ENCODE measurements at regions not wholly inside any gene's neighbourhood (a gene's known extent, or its start where the extent isn't known, plus 50 kb on each side); places are given as distances from the start of the nearest gene placed in this dataset.

- in situ Hi-C loops (cut with MboI; ENCODE audit: low sequenced_read_pairs): loop anchor here (10.0 to 25.0 kb wide), 2 partner anchors 418 to 516 kb away; partner anchors contain the start of gene HMX3
Measured at GRCh38 chr10:123552760-123553554, 113.2 kb upstream of the GPR26 start.

GRCh38 chr10:123553810-123554430, 112.2 kb upstream of the GPR26 start:
- in situ Hi-C loops (cut with MboI; ENCODE audit: low sequenced_read_pairs): loop anchor here (10.0 to 25.0 kb wide), 2 partner anchors 419 to 517 kb away; partner anchors contain the start of gene HMX3

GRCh38 chr10:123554656-123555055, 111.5 kb upstream of the GPR26 start:
- in situ Hi-C loops (cut with MboI; ENCODE audit: low sequenced_read_pairs): loop anchor here (10.0 to 25.0 kb wide), 2 partner anchors 420 to 517 kb away; partner anchors contain the start of gene HMX3

DNA sequence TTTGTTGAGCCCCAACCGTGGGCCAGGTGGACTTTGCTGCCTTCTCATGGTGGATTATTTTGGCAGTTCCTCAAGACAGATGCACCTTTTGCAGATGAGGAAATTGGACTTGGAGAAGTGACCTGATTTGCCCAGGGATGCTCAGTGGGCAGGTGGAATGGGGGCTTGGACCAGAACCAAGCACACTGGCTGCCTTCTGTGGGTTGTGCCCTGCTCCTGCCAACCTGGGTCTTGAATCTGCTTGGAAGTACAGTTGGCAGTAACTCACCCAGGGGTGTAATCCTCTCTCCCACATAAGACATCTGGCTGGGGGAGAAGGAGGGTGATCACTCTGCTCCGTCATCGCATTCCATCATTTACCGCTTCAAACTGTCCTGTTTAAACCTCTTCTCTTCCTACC, 110.5 kb upstream of the GPR26 start:
- in situ Hi-C loops (cut with MboI; ENCODE audit: low sequenced_read_pairs): loop anchor here (10.0 to 25.0 kb wide), 2 partner anchors 421 to 518 kb away; partner anchors contain the start of gene HMX3

DNA sequence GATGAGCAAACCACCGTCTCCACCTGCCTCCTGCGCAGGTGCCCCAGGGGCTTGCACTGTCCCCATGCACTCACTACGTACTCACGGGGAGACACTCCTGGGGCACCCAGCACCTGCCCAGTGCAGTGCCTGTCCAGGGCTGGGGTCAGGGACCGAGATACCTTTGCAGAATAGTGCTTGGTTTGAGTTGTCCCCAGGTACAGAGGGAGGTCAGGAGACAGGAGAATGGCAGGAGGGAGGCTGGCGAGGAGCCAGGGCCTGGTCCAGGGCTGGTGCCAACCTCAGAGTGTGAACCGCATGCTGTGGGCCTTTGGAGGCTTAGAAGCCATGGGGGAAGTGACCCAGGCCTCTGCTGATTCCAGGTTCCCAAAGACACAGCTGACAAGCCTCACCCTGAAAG, 110.1 kb upstream of the GPR26 start:
- in situ Hi-C loops (cut with MboI; ENCODE audit: low sequenced_read_pairs): loop anchor here (10.0 to 25.0 kb wide), 2 partner anchors 421 to 519 kb away; partner anchors contain the start of gene HMX3

GRCh38 chr10:123556736-123557135, 109.4 kb upstream of the GPR26 start:
- in situ Hi-C loops (cut with MboI; ENCODE audit: low sequenced_read_pairs): loop anchor here (10.0 to 25.0 kb wide), 2 partner anchors 422 to 519 kb away; partner anchors contain the start of gene HMX3

- in situ Hi-C loops (cut with MboI; ENCODE audit: low sequenced_read_pairs): loop anchor here (10.0 to 25.0 kb wide), 2 partner anchors 423 to 520 kb away; partner anchors contain the start of gene HMX3
Measured at GRCh38 chr10:123557366-123558108, 108.6 kb upstream of the GPR26 start.

GRCh38 chr10:123558651-123559050, 107.5 kb upstream of the GPR26 start:
- in situ Hi-C loops (cut with MboI; ENCODE audit: low sequenced_read_pairs): loop anchor here (10.0 to 25.0 kb wide), 2 partner anchors 424 to 521 kb away; partner anchors contain the start of gene HMX3

- in situ Hi-C loops (cut with MboI; ENCODE audit: low sequenced_read_pairs): loop anchor here (10.0 to 25.0 kb wide), 2 partner anchors 424 to 522 kb away; partner anchors contain the start of gene HMX3
Measured at GRCh38 chr10:123559066-123559822, 106.9 kb upstream of the GPR26 start.

- in situ Hi-C loops (cut with MboI; ENCODE audit: low sequenced_read_pairs): loop anchor here (10.0 to 25.0 kb wide), 2 partner anchors 425 to 522 kb away; partner anchors contain the start of gene HMX3
Measured at GRCh38 chr10:123559823-123560092, 106.4 kb upstream of the GPR26 start.

DNA sequence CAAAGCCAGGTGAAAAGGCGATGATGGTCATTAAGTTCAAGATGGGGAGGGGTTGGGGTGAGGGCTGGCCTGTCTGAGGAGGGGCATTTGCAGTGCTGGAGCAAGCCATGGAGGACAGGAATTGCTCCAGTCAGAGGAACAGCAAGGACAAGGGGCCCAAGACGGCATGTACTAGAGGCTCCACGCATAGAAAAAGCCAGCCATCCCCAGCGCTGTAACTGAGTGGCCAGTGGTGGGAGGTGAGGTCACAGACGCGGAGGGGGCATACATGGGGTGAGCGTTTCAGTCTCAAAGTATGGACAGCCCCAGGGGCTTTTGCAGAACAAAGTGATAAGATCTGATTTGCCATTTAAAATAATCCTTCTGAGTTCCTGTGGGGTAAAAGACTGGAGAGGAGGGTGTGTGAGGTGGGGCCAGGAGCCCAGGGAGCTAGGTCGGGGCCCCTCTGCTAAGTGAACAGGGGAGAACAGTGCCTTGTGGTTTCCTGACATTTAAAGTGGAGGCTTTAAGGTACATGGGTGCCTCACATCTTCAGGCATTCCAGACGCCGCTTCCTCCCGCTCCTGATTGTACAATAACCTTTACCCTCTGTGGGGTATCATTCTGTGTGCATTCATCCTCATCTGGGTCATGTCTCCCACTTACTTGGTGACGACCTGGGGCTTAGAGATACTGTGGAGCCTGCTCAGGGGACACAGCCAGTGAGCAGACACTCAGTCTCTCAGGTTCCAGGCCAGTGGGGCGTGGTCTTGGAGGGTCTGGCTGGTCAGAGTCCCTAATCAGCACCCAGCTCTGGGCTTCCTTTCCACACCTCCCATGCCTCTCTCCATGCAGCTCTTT, 105.6 kb upstream of the GPR26 start:
- in situ Hi-C loops (cut with MboI; ENCODE audit: low sequenced_read_pairs): loop anchor here (25.0 kb wide), 1 partner anchor 523 kb away; no protein-coding TSS in a partner anchor

GRCh38 chr10:123561141-123561440, 105.1 kb upstream of the GPR26 start:
- in situ Hi-C loops (cut with MboI; ENCODE audit: low sequenced_read_pairs): loop anchor here (25.0 kb wide), 1 partner anchor 524 kb away; no protein-coding TSS in a partner anchor

- in situ Hi-C loops (cut with MboI; ENCODE audit: low sequenced_read_pairs): loop anchor here (25.0 kb wide), 1 partner anchor 525 kb away; no protein-coding TSS in a partner anchor
Measured at GRCh38 chr10:123562387-123562786, 103.8 kb upstream of the GPR26 start.

DNA sequence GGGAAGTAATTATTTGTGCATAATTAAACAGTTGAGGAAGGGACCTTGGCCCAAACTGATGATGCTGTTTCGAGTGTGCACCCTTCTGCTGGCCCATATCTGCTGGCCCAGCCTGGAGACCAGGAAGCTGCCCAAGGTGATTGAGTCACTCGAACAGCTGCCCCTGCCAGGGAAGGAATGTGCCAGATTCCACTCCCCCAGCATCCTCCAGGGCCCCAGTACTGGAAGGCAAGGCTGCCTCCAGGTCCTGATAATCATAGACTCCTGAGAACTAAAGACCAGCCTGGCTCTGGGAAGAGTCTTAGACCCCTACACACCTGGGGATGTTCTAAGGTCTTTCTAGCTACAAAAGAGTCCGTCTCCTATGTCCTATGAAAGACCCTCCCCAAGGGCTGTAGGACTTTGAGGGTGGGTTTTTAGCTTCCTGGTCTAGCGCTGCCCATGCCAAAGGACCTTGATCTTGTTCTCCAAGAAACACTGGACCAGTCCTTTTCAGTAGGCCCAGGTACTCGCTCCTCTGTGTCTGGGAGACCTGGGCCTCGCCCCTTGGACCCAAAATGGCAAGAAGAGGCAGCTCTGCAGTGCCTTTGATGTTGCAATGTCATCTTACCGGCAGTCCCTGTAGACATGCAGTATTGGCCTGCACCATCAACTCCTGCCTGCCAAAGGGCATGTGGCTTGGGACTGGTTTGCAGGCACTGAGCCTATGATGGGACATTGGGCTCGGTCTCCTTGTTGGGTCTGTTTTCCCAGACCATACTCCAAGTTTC, 103.2 kb upstream of the GPR26 start:
- in situ Hi-C loops (cut with MboI; ENCODE audit: low sequenced_read_pairs): loop anchor here (25.0 kb wide), 1 partner anchor 526 kb away; no protein-coding TSS in a partner anchor

GRCh38 chr10:123563581-123563855, 102.6 kb upstream of the GPR26 start:
- in situ Hi-C loops (cut with MboI; ENCODE audit: low sequenced_read_pairs): loop anchor here (25.0 kb wide), 1 partner anchor 526 kb away; no protein-coding TSS in a partner anchor

- in situ Hi-C loops (cut with MboI; ENCODE audit: low sequenced_read_pairs): loop anchor here (25.0 kb wide), 1 partner anchor 527 kb away; no protein-coding TSS in a partner anchor
Measured at GRCh38 chr10:123563994-123564393, 102.2 kb upstream of the GPR26 start.

DNA sequence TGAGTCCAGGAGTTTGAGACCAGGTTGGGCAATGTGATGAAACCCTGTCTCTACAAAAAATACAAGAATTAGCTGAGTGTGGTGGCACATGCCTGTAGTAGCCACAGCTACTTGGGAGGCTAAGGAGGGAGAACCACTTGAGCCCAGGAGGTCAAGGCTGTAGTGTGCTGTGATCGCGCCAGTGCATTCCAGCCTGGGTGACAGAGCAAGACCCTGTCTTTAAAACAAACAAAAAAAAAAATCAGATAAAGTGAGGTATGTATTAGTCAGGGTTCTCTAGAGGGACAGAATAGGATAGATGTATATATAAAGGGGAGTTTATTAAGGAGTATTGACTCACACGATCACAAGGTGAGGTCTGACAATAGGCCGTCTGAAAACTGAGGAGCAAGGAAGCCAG, 101.5 kb upstream of the GPR26 start:
- in situ Hi-C loops (cut with MboI; ENCODE audit: low sequenced_read_pairs): loop anchor here (25.0 kb wide), 1 partner anchor 527 kb away; no protein-coding TSS in a partner anchor
